ENCODE measurements at regions not wholly inside any gene's neighbourhood (a gene's known extent, or its start where the extent isn't known, plus 50 kb on each side); places are given as distances from the start of the nearest gene placed in this dataset.

DNA sequence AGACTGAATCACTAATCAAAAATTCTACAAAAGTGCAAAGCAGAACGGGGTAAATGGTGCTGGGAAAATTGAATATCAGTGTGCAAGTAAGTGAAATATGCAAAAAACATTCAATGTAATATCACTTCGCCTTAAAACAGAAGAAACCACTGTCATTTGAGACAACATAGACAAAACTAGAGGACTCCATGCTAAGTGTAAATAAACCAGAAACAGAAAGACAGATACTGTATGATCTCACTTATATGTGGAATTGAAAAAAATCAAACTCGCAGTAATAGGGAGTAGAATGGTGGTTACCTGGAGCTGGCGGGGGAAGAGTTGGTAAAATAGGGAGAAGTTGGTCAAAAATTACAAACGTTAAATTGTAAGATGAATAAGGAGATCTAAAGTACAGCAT lies 1420.0 kb upstream of the CDH2 start:
- no peak overlapping the region for H3K4me3 ChIP-seq (ENCODE audit: low read depth, low read length)
- TF ChIP-seq, protein P1, sequence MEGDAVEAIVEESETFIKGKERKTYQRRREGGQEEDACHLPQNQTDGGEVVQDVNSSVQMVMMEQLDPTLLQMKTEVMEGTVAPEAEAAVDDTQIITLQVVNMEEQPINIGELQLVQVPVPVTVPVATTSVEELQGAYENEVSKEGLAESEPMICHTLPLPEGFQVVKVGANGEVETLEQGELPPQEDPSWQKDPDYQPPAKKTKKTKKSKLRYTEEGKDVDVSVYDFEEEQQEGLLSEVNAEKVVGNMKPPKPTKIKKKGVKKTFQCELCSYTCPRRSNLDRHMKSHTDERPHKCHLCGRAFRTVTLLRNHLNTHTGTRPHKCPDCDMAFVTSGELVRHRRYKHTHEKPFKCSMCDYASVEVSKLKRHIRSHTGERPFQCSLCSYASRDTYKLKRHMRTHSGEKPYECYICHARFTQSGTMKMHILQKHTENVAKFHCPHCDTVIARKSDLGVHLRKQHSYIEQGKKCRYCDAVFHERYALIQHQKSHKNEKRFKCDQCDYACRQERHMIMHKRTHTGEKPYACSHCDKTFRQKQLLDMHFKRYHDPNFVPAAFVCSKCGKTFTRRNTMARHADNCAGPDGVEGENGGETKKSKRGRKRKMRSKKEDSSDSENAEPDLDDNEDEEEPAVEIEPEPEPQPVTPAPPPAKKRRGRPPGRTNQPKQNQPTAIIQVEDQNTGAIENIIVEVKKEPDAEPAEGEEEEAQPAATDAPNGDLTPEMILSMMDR (IDR thresholded peaks at IDR 0.05; ENCODE audit: borderline replicate concordance, insufficient read depth, low read depth, low read length): no peak

DNA sequence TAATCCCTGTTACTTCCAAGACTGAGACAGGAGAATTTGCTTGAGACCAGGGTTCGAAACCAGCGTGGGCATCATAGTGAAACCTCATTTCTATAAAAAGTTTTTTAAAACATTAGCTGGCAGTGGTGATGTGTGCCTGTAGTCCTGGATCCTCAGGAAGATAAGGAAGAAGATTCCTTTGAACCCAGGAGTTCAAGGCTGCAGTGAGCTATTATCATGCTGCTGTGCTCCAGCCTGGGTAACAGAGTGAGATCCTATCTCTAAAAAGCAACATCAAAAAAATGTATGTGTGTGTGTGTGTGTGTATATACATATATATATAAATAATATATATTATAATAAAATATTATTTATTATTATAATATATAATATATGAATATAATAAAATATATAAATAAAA lies 1417.6 kb upstream of the CDH2 start:
- TF ChIP-seq, protein P1 (IDR thresholded peaks at IDR 0.05; ENCODE audit: borderline replicate concordance, insufficient read depth, low read depth, low read length): no peak
- no peak overlapping the region for H3K4me3 ChIP-seq (ENCODE audit: low read depth, low read length)

DNA sequence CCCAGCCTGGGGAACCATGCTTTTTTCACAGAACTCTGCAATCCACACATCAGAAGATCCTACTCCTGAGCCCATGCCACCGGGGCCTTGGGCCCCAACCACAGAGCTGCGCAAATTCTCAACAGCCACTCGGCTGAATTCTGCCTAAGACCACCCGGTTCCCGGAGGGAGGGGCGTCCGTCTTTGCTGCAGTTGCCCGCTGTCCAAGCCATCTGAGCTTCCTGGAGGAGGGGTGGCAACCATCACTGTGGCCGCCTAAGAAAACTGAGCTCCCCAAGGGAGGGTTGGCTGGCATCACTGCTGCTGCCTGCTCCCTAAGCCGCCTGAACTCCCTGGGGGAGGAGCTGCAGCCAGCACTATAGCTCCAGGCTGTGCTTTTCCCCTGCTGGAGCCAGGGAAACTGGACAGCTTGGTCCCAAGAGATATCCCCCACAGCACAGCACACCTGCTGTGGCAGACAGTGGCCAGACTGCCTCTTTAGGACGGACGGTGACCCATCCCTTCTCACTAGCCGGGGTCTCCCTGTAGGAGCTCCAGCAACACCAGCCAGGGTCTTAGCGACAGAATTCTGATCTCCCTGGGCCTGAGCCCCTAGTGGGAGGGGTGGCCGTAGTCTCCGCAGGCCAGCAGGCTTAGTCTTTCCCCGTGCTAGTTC lies 1411.6 kb upstream of the CDH2 start:
- TF ChIP-seq, protein P1 (IDR thresholded peaks at IDR 0.05; ENCODE audit: borderline replicate concordance, insufficient read depth, low read depth, low read length): no peak
- no peak overlapping the region for H3K4me3 ChIP-seq (ENCODE audit: low read depth, low read length)

DNA sequence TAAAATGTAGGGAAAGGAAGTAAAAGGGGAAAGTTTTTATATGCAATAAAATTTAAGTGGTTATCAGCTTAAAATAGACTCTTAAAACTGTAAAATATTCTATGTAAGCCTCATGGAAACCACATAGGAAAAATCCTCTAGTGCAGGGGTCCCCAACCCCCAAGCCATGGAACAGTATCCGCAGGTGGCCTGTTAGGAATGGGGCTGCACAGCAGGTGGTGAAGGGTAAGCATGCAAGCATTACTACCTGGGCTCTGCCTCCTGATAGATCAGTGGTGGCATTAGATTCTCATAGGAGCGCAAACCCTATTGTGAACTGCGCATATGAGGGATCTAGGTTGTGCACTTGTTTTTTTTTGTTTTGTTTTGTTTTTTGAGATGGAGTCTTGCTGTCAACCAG lies 1409.3 kb upstream of the CDH2 start:
- TF ChIP-seq, protein P1 (IDR thresholded peaks at IDR 0.05; ENCODE audit: borderline replicate concordance, insufficient read depth, low read depth, low read length): no peak
- H3K4me3 ChIP-seq (ENCODE audit: low read depth, low read length): no peak overlapping the region

DNA sequence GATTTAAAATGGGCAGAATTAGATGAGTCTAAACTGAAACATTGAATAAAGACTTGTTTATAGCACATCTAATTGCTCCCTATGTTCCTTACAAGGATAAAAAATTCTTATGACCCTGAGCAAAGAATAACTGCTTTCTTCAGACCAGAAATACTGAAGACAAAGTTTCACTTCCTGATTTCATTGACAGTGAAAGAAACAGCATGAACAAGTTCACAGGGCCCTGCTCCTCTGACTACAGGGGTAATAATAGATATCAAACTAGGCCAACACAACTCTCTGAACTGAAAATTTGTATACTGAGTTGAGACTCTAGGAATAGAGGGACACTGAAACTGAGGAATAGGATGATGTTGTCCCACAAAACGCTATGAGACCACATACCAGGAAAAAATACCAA lies 1383.3 kb upstream of the CDH2 start:
- no peak overlapping the region for H3K4me3 ChIP-seq (ENCODE audit: low read depth, low read length)
- TF ChIP-seq, protein P1 (IDR thresholded peaks at IDR 0.05; ENCODE audit: borderline replicate concordance, insufficient read depth, low read depth, low read length): no peak

DNA sequence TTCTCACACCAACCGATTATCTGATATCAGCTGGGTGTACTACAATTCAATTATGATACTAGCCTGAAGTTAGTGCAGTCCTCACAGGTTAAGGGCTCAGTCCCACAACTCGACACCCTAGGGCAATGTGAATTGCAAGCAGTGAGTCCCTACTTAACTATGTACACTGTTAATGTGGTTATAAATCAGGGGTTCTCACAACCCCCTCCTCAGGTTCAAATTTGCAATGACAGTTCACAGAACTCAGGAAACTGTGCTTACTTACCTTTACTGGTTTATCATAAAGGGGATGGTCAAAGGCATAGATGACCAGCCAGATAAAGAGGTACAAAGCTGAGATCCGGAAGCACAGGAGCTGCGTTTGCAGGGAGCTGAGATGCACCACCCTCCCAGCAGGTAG lies 1379.1 kb upstream of the CDH2 start:
- TF ChIP-seq, protein P1 (IDR thresholded peaks at IDR 0.05; ENCODE audit: borderline replicate concordance, insufficient read depth, low read depth, low read length): no peak

DNA sequence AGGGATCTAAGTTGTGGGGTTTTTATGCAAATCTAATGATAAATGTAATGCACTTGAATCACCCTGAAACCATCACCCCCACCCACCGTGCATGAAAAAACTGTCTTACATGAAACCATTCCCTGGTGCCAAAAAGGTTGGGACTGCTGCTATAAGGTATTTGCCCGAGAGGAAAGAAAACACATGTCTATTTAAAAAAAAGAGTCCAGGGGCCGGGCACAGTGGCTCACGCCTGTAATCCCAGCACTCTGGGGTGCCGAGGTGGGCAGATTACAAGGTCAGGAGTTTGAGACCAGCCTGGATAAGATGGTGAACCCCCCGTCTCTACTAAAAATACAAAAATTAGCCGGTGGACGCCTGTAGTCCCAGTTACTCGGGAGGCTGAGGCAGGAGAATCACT lies 1372.8 kb upstream of the CDH2 start:
- no peak overlapping the region for H3K4me3 ChIP-seq (ENCODE audit: low read depth, low read length)
- TF ChIP-seq, protein P1 (IDR thresholded peaks at IDR 0.05; ENCODE audit: borderline replicate concordance, insufficient read depth, low read depth, low read length): no peak

More for the DNA sequence above, 1379.1 kb upstream of the CDH2 start:
- H3K4me3 ChIP-seq (ENCODE audit: low read depth, low read length): no peak overlapping the region

All from GM12875 (cell line).